ENCODE measurements at regions not wholly inside any gene's neighbourhood (a gene's known extent, or its start where the extent isn't known, plus 50 kb on each side); places are given as distances from the start of the nearest gene placed in this dataset.

DNA sequence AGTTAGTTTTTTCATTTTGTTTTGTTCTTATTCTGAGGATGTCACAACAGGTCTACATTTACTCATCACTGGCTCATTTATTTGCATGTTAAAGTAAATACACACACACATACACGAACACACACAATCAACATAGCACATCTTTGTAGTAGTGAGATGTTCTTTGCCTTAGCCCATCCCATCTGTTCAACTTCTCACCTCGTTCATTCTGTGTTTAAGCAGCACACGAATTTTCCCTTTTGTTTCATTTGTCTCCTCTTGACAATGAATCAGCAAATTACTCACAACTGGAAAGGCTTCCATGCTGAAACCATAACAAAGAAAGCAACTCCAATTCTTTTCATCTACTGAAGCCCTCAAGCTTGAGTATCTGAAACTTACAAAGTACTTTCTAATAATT is 133.3 kb upstream of the CHRM3 start:
- no peak for TF ChIP-seq EZH2phosphoT487 (IDR thresholded peaks at IDR 0.05; ENCODE audit: borderline replicate concordance)
- TF ChIP-seq, protein P1, sequence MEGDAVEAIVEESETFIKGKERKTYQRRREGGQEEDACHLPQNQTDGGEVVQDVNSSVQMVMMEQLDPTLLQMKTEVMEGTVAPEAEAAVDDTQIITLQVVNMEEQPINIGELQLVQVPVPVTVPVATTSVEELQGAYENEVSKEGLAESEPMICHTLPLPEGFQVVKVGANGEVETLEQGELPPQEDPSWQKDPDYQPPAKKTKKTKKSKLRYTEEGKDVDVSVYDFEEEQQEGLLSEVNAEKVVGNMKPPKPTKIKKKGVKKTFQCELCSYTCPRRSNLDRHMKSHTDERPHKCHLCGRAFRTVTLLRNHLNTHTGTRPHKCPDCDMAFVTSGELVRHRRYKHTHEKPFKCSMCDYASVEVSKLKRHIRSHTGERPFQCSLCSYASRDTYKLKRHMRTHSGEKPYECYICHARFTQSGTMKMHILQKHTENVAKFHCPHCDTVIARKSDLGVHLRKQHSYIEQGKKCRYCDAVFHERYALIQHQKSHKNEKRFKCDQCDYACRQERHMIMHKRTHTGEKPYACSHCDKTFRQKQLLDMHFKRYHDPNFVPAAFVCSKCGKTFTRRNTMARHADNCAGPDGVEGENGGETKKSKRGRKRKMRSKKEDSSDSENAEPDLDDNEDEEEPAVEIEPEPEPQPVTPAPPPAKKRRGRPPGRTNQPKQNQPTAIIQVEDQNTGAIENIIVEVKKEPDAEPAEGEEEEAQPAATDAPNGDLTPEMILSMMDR (conservative IDR thresholded peaks at IDR 0.05; ENCODE audit: low read length): no peak
